Liver (tissue), 8 donors: ENCODE measurements at regions not wholly inside any gene's neighbourhood (a gene's known extent, or its start where the extent isn't known, plus 50 kb on each side); places are given as distances from the start of the nearest gene placed in this dataset.

ENCODE experiments used
- DNase-seq: peaks from one replicate; pipeline ENCODE4 v3.0.0-alpha.2; 2017; ENCODE audit warnings: low spot score
- H3K27ac ChIP-seq, 2 donors: one replicate each; pipeline ENCODE4 v1.7.0; 2013; ENCODE audit warnings: inconsistent platforms in 2 of 2, low read length in 2 of 2, control low read depth in 1 of 2, low read depth in 1 of 2, mild to moderate bottlenecking in 1 of 2
- H3K27me3 ChIP-seq, 4 donors: one replicate each; pipeline versions ENCODE4 v1.6.1 to v1.7.0; 2013; ENCODE audit warnings: low read length in 3 of 4, inconsistent platforms in 1 of 4, mild to moderate bottlenecking in 1 of 4, moderate library complexity in 1 of 4; ENCODE audit not compliant: control insufficient read depth in 4 of 4, insufficient read depth in 4 of 4
- H3K36me3 ChIP-seq, 4 donors: one replicate each; pipeline versions ENCODE4 v1.6.1 to v1.7.0; 2013; ENCODE audit warnings: low read length in 3 of 4, mild to moderate bottlenecking in 3 of 4, low read depth in 1 of 4, moderate library complexity in 1 of 4; ENCODE audit not compliant: control insufficient read depth in 4 of 4, insufficient read depth in 3 of 4
- H3K4me1 ChIP-seq, 4 donors: one replicate each; pipeline versions ENCODE4 v1.6.1 to v1.7.0; 2013; ENCODE audit warnings: low read length in 3 of 4, mild to moderate bottlenecking in 3 of 4, moderate library complexity in 1 of 4; ENCODE audit not compliant: control insufficient read depth in 4 of 4, insufficient read depth in 4 of 4
- H3K4me3 ChIP-seq, 3 donors: one replicate each; pipeline versions ENCODE4 v1.6.1 to v1.7.0; 2013; ENCODE audit warnings: low read length in 3 of 3, control low read depth in 1 of 3, low read depth in 1 of 3, mild to moderate bottlenecking in 1 of 3
- H3K9ac ChIP-seq, 2 donors: one replicate each; pipeline ENCODE4 v1.7.0; 2013; ENCODE audit warnings: low read length in 2 of 2, mild to moderate bottlenecking in 2 of 2, moderate library complexity in 2 of 2, control low read depth in 1 of 2, low read depth in 1 of 2
- H3K9me3 ChIP-seq, 4 donors: one replicate each; pipeline versions ENCODE4 v1.6.1 to v1.7.0; 2013; ENCODE audit warnings: low read length in 3 of 4; ENCODE audit not compliant: control insufficient read depth in 4 of 4
- EGR1 ChIP-seq, 2 donors: IDR thresholded peaks; 2 replicates each; pipeline ENCODE4 v1.6.1; 2016 to 2018; ENCODE audit warnings: antibody characterized with exemption in 2 of 2, low read depth in 2 of 2
- FOXA1 ChIP-seq: IDR thresholded peaks from 2 replicates; pipeline ENCODE4 v1.6.1; 2016; ENCODE audit warnings: antibody characterized with exemption
- FOXA2 ChIP-seq: IDR thresholded peaks from 2 replicates; pipeline ENCODE4 v1.6.1; 2016; ENCODE audit warnings: antibody characterized with exemption
- GABPA ChIP-seq, 2 donors: IDR thresholded peaks in 1 of 2; conservative IDR thresholded peaks in 1 of 2; 2 replicates each; pipeline ENCODE4 v1.6.1; 2016; ENCODE audit warnings: antibody characterized with exemption in 2 of 2, mild to moderate bottlenecking in 1 of 2, moderate library complexity in 1 of 2
- HNF4A ChIP-seq, 2 donors: conservative IDR thresholded peaks; 2 replicates each; pipeline ENCODE4 v1.6.1; 2016; ENCODE audit warnings: antibody characterized with exemption in 2 of 2, mild to moderate bottlenecking in 2 of 2
- HNF4G ChIP-seq: IDR thresholded peaks from 2 replicates; pipeline ENCODE4 v1.6.1; 2016; ENCODE audit warnings: antibody characterized with exemption
- JUND ChIP-seq, 2 donors: IDR thresholded peaks; 2 replicates each; pipeline ENCODE4 v1.6.1; 2016; ENCODE audit warnings: antibody characterized with exemption in 2 of 2
- NR2F2 ChIP-seq: IDR thresholded peaks from 2 replicates; pipeline ENCODE4 v1.6.1; 2016; ENCODE audit warnings: antibody characterized with exemption
- RAD21 ChIP-seq, 2 donors: IDR thresholded peaks; 2 replicates each; pipeline ENCODE4 v1.6.1; 2016; ENCODE audit warnings: antibody characterized with exemption in 2 of 2, mild to moderate bottlenecking in 2 of 2
- REST ChIP-seq: IDR thresholded peaks from 2 replicates; pipeline ENCODE4 v1.6.1; 2016; ENCODE audit warnings: antibody characterized with exemption, mild to moderate bottlenecking
- RXRA ChIP-seq, 2 donors: IDR thresholded peaks; 2 replicates each; pipeline ENCODE4 v1.6.1; 2017 to 2018; ENCODE audit warnings: antibody characterized with exemption in 2 of 2, mild to moderate bottlenecking in 1 of 2
- SP1 ChIP-seq: IDR thresholded peaks from 2 replicates; pipeline ENCODE4 v1.6.1; 2018; ENCODE audit warnings: antibody characterized with exemption, mild to moderate bottlenecking
- TAF1 ChIP-seq: conservative IDR thresholded peaks from 2 replicates; pipeline ENCODE4 v1.6.1; 2016; ENCODE audit warnings: antibody characterized with exemption, mild to moderate bottlenecking
- YY1 ChIP-seq: IDR thresholded peaks from 2 replicates; pipeline ENCODE4 v1.6.1; 2016; ENCODE audit warnings: antibody characterized with exemption, mild to moderate bottlenecking
- WGBS: extraction: QIAGEN DNeasy Blood & Tissue Kit; methylation state at CpG from one replicate; pipeline ENCODE4 v1.1.7; 2013; 5-methylcytosine and 5-hydroxymethylcytosine counted together
- TF ChIP-seq, protein P1 (sequence below): IDR thresholded peaks from 2 replicates; pipeline ENCODE4 v1.6.1; 2016; ENCODE audit warnings: antibody characterized with exemption
- TF ChIP-seq, protein P2 (sequence below): IDR thresholded peaks from 2 replicates; pipeline ENCODE4 v1.6.1; 2016; ENCODE audit warnings: antibody characterized with exemption
- TF ChIP-seq, protein P3 (sequence below): IDR thresholded peaks from 2 replicates; pipeline ENCODE4 v1.6.1; 2016; ENCODE audit warnings: antibody characterized with exemption
- TF ChIP-seq, protein P4 (sequence below): fragments of 150-350 bp; IDR thresholded peaks from 2 replicates; pipeline ENCODE4 v1.5.1; 2017; ENCODE audit warnings: improper control_type of control experiment, low read depth, low read length; ENCODE audit not compliant: missing input control
- donor health status: healthy.
- donor health status: healthy.
- donor health status: healthy.
- donor health status: healthy.
- donor health status: healthy.

DNA sequence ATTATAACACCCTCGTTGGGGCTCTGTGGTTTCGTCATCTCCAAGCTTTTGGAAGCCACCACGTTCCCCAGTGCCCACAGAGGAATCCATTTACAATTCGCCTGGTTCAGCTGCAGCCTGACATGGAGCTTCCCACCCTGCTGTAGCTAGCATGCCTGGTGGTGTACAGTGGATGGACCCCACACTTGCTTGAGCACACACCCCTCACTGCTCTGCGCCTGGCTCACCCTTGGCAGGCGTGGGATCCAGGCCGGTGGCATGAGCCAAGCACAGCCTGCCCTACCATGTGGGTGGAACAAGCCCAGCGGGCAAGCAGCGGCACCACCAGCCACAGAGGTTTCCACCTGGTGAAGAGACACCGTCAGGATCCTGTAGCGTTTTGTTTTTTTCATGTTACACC lies 1045.7 kb upstream of the CDH9 start:
- DNase-seq: no peak
- H3K9ac ChIP-seq: no peak overlapping the region
- no peaks in the 10 kb centered on the region for H3K9me3 ChIP-seq
- no peak for TF ChIP-seq HNF4A (conservative IDR thresholded peaks at IDR 0.05)
- no peak for TF ChIP-seq RAD21 (IDR thresholded peaks at IDR 0.05)
- no peak for TF ChIP-seq GABPA (IDR thresholded peaks at IDR 0.05 in 1 of 2, conservative IDR thresholded peaks at IDR 0.05 in 1 of 2)
- TF ChIP-seq, protein P1, sequence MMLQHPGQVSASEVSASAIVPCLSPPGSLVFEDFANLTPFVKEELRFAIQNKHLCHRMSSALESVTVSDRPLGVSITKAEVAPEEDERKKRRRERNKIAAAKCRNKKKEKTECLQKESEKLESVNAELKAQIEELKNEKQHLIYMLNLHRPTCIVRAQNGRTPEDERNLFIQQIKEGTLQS: no peak
- TF ChIP-seq RXRA (IDR thresholded peaks at IDR 0.05): no peak
- no peak for TF ChIP-seq EGR1 (IDR thresholded peaks at IDR 0.05; ENCODE audit: low read depth in 2 of 2)
- TF ChIP-seq, protein P2, sequence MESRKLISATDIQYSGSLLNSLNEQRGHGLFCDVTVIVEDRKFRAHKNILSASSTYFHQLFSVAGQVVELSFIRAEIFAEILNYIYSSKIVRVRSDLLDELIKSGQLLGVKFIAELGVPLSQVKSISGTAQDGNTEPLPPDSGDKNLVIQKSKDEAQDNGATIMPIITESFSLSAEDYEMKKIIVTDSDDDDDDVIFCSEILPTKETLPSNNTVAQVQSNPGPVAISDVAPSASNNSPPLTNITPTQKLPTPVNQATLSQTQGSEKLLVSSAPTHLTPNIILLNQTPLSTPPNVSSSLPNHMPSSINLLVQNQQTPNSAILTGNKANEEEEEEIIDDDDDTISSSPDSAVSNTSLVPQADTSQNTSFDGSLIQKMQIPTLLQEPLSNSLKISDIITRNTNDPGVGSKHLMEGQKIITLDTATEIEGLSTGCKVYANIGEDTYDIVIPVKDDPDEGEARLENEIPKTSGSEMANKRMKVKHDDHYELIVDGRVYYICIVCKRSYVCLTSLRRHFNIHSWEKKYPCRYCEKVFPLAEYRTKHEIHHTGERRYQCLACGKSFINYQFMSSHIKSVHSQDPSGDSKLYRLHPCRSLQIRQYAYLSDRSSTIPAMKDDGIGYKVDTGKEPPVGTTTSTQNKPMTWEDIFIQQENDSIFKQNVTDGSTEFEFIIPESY: no peak
- TF ChIP-seq, protein P3, sequence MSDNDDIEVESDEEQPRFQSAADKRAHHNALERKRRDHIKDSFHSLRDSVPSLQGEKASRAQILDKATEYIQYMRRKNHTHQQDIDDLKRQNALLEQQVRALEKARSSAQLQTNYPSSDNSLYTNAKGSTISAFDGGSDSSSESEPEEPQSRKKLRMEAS: no peak
- no peak for TF ChIP-seq FOXA1
- TF ChIP-seq JUND (IDR thresholded peaks at IDR 0.05): no peak
- TF ChIP-seq HNF4G: no peak
- TF ChIP-seq TAF1: no peak
- no peak for TF ChIP-seq YY1
- TF ChIP-seq FOXA2: no peak
- TF ChIP-seq, protein P4, sequence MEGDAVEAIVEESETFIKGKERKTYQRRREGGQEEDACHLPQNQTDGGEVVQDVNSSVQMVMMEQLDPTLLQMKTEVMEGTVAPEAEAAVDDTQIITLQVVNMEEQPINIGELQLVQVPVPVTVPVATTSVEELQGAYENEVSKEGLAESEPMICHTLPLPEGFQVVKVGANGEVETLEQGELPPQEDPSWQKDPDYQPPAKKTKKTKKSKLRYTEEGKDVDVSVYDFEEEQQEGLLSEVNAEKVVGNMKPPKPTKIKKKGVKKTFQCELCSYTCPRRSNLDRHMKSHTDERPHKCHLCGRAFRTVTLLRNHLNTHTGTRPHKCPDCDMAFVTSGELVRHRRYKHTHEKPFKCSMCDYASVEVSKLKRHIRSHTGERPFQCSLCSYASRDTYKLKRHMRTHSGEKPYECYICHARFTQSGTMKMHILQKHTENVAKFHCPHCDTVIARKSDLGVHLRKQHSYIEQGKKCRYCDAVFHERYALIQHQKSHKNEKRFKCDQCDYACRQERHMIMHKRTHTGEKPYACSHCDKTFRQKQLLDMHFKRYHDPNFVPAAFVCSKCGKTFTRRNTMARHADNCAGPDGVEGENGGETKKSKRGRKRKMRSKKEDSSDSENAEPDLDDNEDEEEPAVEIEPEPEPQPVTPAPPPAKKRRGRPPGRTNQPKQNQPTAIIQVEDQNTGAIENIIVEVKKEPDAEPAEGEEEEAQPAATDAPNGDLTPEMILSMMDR: no peak
- TF ChIP-seq REST: no peak
- TF ChIP-seq NR2F2: no peak
- no peak for TF ChIP-seq SP1
- no peaks in the 10 kb centered on the region for H3K4me1 ChIP-seq
- WGBS: 85% methylated on average over 11 of the region's 11 CpGs
- H3K27me3 ChIP-seq: no peaks in the 10 kb centered on the region
- no peaks in the 10 kb centered on the region for H3K36me3 ChIP-seq
- no peak overlapping the region for H3K27ac ChIP-seq
- no peak overlapping the region for H3K4me3 ChIP-seq
